HG03378 (cell line): ENCODE measurements at regions not wholly inside any gene's neighbourhood (a gene's known extent, or its start where the extent isn't known, plus 50 kb on each side); places are given as distances from the start of the nearest gene placed in this dataset.
"Not testable (repeated sequence)": the region's sequence is repeated elsewhere in the genome, so short reads cannot be mapped to it uniquely, and the experiment has no call there.

ENCODE experiments used
- ATAC-seq: cut with Tn5 transposase; IDR thresholded peaks from one replicate; pipeline ENCODE4 v1.9.1; 2021; ENCODE audit warnings: mild to moderate bottlenecking, moderate library complexity; ENCODE audit not compliant: unreplicated experiment

DNA sequence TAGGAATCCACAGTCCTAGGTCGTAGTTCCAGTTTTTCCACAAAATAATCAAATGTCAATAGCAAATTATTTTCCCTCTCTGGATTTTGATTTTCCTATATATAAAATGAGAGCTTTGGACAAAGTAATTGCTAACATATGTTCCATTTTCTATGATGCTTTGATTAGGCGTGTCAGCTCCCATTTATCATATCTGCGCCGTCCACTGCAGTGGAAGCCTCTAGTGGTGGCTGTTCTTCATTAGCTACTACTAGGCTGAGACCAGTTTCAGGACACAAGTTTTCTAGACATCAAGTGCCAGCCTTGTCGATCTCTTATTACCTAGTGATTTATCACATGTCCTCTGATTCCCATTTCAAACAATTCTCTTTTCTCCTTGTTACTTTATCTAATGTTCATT, 271.5 kb downstream of the TUSC7 start:
- no peak for ATAC-seq

DNA sequence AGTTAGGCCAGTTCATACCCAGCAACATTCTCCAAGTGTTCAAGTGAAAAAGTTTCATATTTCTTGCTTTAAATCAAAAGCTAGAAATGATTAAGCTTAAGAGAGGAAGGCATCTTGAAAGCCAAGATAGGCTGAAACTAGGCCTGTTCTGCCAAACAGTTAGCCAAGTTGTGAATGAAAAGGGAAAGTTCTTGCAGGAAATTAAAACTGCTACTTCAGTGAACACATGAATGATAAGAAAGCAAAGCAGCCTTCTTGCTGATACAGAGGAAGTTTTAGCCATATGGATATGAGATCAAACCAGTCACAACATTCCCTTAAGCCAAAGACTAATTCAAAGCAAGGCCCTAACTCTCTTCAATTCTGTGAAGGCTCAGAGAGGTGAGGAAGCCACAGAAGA, 274.7 kb downstream of the TUSC7 start:
- no peak for ATAC-seq

DNA sequence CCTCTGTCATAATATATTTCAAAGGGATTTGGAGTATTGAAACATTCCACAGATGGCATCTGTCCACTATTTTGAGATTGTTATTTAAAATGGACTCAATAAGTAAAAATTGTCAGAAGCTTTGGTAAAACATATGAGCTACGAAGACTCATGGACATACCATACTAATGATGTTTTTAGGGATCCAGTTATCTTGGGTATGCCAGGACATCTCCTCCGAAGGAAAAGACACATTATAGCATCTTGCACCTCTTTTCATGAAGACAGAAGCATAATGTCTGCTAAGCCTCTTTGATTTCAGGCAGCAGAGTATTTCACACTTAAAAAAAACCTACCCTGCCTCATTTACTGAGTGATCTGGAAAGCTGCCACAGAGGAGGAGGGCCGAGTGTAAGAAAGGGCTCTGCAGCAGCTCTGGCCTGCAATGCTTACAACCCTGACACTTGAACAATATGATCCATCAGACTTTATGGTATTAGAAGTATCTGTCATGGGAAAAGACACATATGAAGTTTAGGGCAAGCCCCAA, 284.8 kb downstream of the TUSC7 start:
- ATAC-seq, result no peak

DNA sequence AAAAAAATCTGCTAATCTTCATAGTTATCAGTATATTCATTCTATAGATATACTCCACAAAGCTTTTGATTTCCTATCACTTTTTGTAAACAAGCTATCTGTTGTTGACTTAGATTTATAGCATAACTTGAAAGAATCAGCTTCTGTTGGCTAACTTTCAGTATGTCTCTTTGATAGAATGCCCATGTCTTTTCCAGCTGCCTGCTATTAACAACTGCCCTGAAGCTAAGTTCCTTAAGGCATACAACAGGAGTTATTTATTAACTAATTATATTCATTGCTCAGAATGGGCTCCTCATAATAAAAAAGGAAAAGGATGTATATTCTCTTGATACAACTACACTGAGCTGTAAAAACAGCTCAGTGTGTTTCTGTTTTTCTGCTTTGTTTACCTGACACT, 293.9 kb downstream of the TUSC7 start:
- ATAC-seq, result no peak

DNA sequence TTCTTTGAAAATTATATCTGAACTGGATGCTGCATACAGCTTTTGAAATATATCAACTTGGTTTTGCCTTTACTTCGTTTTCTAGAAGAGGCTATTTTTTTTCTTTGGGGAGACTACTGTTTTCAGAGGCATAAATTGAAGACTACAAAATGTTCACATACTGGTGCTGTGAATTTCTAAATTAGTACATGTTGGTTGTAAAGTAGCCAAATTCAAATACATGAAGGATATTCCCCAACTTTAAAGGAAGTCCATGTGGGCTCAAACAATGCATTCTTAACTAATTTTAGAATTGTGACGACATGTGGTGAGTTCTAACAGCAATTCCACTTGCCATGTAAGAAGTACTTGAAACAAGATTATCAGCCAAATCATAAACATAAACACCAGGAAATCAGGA, 295.7 kb downstream of the TUSC7 start:
- no peak for ATAC-seq

DNA sequence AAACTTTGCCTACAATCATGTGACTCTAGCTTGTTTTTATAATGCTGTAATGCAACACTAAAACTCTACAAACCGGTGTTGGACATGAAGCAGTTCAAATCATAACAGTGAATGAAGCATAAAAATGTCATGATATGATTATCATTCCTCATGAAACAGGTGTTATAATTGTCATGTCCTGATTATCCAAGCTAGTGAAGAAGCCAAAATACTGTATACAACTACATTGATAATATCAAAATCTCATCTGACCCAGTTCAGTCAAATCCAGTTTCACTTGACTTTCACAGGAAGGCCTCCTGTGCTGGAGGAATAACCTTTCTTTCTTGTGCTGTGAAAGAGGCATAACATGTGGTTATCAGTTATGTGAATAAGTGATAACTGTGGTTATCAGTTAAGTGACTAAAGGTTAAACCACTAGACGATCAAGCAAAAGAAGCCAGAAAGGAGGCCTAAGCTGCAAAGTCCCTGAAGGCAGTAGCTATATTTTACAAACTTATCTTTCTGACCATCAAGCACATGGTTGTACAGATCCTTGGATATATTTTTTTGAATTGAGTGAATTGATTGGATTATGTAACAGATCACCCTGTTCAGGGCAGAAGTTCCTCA, 296.4 kb downstream of the TUSC7 start:
- ATAC-seq, result no peak

DNA sequence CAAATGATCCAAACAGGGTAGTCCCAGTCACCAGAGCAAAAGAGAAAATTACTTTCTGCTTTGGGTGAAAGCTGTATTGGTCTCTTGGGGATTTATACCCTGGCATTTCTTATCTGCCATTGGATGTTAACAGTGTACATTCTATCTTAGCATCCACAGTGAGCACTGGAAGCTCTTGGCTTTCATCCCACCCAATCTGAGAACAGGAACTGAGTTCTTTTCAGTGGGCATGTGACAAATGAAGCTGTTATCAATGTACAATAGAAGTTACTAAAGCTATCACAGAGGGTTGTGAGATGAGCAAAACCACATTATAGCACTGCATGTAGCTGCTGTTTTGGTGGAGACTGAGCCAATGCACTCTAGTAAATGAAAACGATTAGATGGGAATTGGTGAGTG, 300.7 kb downstream of the TUSC7 start:
- ATAC-seq, result no peak

DNA sequence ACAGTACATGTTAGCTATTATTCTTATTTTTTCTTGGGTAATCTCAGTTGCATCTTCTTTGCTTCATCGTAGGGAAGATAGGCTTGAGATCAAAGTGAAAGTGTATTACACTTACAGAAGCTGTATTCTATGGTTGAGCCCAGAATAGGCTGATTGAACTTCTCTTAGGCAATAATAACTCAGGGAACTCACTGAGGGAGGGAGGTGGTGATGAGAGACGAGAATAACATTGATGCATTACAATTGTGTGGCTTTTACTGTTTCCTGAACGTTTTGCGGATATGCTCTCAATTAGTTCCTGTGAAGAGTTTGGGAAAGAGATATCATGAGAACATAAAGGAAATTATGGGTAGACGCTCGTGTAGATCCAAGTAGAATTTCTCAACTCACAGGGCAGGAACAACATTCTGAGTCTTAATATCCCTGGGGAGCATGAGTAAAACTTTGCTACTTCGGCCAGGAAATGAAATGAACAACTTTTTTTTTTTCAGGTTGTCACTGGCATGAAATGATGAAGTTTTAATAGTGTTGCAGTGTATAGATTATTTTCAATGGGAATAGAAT, 302.2 kb downstream of the TUSC7 start:
- no peak for ATAC-seq

DNA sequence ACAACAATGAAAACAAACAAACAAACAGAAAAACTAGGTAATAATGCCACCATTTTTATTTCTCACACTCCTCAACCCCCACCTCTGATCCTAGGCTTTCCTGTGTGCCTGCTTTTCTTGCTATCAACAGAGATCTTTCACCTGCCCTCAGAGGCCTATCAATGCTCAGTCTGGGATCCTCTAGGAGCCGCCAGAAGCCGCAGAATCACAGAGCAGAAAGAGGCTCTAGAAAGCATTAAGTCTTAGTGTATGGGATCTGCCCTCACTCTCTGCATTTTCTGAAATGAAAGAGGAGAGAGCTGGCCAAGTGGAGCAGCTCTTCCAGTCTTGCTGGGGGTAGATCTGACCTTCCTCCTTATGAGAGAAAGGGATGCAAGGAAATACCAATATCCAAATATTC, 306.8 kb downstream of the TUSC7 start:
- no peak for ATAC-seq

DNA sequence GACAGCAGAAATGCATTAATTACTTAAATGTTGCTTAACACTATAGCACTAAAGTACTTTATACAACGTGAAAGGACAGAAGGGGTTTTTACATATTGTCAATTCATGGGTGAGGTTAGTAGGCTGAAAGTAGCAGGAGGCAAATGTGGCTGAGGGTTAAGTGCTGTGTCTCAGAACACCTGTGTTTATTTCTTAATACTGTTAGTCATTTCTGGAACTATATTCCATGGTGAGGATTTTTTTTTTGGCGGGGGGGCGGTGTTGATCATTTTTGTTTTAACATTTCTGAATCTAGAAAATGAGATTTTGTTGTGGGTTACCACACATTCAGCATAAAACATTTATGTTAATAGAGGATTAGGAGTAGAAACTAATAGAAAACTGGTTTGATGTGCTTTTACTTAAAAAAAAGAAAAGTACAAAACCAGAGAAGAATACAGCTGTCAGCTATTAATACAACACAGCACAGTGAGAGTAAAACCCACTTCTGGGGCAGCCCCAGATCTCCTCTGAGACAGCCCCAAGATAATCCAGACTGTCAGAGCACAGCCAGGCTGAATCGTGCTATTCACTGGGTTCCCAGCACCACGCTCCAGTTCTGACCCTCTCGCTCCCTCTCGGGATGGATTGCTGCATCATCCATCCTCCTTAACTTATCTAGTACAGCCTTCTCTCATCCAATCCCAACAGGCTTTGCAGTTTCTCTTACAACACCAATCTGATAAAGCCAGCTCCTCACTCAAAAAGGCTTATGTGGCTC, 307.7 kb downstream of the TUSC7 start:
- peak; percentile 65 for ATAC-seq

DNA sequence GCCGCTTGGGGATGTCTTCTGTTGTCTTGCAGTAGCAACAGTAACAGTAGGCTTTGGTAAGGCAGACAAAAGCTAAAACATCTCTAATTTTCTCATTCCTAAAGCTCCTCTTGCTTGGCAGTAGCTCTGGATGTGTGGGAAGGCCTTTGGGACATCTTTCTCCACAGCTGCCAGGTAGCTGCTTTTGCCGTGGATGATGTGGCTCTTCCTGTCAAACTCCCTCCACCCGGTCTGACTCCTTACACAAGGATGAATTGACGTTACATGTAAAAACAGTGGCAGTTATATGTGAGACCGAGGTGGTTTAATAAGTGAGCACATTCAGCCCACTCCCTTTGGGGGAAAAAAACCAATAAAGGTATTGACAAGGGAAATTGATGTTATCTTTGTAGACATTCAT, 309.1 kb downstream of the TUSC7 start:
- no peak for ATAC-seq

DNA sequence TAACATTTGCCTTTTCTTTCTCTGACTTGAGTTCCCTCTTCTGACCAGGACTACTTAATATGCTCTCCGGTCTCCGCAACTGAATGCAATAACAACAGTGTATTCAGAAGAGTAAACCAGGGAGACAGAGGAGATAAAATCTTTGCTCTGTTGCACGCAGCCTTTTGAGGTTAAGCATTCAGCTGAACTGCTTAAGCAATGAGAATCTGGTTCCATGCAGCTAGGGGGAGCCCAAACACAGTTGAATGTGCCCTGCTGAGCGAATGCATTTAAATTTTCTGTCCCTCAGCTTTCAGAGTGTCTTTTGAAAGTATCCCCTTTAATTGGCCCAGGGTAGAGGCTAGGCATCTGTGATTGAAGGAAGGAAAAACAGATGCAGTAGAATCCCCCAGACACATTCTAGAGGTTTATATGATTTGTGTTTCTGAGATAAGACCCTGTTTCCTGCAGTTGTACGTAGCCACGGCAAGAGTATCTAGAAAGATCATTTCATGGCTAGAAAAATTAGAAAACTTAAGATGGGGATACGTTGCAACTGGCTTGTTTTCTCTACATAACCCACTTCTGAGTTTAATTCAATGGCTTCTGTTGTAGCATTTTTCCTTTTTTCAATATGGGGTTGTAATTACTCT, 309.6 kb downstream of the TUSC7 start:
- ATAC-seq, result peak; percentile 74

DNA sequence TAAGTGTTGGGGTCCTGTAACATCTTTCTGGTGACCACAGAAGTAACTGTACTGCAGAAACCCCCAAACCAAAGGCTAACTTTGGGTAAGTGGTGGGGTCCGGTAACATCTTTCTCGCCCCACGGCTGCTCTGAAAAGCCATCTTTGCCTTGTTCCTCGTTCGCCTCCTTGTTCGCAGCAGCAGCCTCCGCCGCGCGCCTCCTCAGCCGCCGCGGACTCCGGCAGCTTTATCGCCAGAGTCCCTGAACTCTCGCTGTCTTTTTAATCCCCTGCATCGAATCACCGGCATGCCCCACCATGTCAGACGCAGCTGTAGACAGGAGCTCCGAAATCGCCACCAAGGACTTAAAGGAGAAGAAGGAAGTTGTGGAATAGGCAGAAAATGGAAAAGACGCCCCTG, 316.8 kb downstream of the TUSC7 start:
- no peak for ATAC-seq

DNA sequence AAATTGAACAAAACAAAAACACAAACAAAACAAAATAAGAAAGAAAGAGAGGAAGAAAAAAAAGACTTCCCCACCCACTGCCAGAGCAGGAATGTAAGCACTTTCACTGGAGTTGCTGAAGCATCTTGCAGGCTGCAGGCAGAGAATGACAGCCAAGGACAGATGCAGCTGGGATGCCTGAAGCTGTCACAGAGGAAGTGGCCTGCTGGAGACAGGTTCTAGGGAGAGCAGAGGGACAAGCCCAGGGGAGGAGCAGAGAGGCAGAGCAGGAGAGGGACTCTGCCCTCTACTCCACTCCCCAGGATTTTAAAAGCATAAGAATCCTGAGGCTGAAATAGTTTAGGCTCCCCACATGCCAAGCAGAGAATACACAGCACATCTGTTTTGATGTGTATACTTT, 326.2 kb downstream of the TUSC7 start:
- no peak for ATAC-seq

DNA sequence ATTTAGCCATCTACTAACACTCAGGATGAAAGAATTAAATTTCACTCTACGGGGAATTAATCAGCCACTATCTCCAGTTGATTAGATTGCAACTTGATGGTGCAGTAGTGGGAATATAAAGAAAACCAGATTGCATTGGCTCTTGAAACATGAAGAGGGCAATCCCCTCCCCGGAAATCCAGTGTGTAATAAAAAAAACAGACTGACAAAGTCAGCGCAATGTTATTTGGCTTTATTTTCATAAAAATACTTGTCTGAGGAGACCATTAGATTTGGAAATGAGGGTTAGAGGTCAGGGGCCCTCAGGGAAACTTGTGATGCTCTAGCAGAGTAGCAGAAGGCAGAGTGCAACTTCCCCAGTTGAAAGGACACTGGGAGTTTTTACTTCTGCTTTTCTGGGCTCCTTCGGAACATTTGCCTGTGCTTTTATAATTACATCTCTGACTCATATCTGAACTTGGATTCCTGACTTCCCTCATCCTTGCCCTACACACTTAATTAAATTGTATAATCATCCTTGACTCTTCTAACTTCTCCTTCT, 326.8 kb downstream of the TUSC7 start:
- peak; percentile 55 for ATAC-seq

DNA sequence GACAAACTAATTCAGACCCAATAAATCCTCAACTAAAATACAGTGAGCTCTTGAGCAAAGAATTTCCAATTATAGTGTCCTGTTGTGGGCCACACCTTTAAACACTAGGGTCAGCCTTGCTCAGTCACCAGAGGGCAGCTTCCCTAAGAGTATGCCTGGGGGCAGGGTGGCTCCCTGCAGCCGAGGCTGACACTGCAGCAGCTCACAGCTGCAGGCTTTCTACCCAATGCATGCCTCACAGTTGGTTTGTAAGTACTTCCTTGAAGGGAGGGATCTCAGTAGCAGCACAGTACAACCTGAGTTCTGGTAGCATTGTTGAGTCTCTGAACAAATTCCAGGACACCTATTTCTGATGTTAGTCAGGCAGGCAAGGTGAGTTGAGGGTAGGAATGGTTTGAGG, 335.6 kb downstream of the TUSC7 start:
- no peak for ATAC-seq

DNA sequence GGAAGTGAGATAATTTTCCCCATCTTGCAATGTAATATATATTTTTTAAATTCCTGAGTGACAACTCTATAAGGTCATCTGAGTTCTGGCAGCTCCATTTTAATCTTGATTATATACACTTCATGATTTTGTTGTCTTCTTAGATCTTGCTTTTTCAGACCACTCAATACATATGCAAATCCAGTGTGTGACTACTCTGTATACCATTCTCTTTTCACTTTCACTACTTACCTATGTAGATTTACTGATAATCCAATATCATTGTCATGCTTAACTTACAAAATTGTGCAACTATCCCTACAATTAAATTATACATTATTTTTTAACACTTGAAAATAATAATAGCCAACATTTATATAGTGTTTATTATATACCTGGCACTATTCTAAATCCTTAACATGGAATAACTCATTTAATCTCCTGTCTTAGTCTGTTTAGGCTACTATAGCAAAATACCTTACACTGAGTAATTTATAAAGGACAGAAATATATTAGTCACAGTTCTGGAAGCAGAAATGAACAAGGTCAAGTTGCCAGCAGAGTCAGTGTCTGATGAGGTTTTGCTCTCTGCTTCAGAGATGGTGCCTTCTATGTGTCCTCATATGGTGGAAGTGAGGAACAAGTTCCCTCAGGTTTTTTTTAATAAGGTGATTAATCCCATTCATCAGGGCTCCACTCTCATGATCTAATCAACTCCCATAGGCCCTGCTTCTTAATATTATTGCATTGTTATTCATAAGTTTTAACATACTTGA, 338.5 kb downstream of the TUSC7 start:
- ATAC-seq, result no peak

DNA sequence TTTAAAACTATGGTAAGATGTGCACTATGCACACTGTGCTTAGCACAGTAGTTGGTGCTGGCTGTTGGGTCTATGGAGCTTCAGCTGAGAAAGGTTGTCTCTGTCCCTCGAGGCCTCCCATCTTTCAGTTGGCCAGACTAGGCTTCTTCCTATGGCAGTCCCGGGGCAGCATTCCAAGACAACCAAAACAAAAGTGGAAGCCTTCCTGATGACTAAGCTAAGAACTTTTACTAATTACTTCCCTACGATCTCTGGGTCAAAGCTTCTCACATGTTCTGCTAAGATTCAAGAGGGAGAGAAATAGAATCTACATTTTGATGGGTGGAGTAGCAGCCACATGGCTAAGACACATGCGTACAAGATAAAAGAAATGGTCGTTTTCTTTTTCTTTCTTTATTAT, 342.8 kb downstream of the TUSC7 start:
- ATAC-seq, result no peak

DNA sequence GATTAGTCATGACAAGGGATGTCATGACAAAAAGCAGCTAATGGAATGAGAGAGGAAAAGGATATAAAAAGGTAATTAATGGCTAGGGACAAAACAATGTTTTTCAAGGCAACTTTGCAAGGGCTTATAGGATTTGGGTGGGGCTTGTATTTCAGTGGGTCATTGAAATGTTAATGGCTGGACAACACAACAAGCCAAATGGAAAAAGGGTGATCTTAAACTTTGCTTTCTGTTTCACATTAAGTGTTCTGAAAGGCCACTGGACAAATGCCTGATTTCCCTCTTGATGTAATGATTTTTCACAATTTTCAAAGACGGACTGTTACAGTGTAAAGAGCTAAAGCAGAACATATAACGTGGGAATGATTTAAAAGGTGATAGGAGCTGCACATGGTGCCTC, 345.0 kb downstream of the TUSC7 start:
- ATAC-seq, result no peak

DNA sequence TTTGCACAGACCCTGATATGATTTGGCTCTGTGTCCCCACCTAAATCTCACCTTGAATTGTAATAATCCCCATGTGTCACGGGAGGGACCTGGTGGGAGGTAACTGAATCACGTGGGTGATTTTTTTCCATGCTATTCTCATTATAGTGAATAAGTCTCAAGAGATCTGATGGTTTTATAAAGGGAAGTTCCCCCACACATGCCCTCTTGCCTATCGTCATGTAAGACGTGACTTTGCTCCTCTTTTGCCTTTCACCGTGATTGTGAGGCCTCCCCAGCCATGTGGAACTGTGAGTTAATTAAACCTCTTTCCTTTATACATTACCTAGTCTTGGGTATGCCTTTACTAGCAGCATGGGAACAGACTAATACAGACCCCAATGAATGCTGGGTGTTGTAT, 347.4 kb downstream of the TUSC7 start:
- not testable (repeated sequence) for ATAC-seq
